Body of pancreas (tissue), 4 donors: ENCODE measurements at regions not wholly inside any gene's neighbourhood (a gene's known extent, or its start where the extent isn't known, plus 50 kb on each side); places are given as distances from the start of the nearest gene placed in this dataset.

Experiments
- POLR2A ChIP-seq, 3 donors: fragments of 450-650 bp; IDR thresholded peaks; one replicate each; pipeline ENCODE4 v1.6.1; 2016; ENCODE audit warnings: antibody characterized with exemption in 3 of 3, mild to moderate bottlenecking in 2 of 3
- TF ChIP-seq, protein P1 (sequence below), 7 experiments: fragments of 450-650 bp in 4 of 7; fragments of 200-600 bp in 3 of 7; sonication (generic) in 3 of 7; IDR thresholded peaks; one replicate each; pipeline ENCODE4 v1.5.1; 2016 to 2019; ENCODE audit warnings: antibody characterized with exemption in 7 of 7

DNA sequence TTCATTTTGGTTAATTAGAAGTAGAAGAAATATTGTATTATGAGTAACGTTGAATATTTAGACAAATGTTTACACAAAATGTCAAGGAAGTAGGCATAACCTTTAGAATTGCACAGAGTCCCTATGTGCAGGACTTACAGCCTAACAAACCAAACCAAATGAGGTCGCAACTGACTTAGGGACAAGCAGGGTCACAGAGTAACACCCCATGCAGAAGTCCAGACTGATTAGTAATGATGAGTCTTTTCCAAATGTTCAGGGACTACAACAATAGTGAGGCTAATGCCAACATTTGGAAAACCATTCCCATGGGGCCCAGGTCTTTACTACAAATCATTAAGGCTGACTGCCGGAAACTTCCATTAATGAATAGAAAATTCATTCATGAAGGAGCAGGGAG lies 452.5 kb upstream of the CHAC2 start:
- TF ChIP-seq, protein P1, sequence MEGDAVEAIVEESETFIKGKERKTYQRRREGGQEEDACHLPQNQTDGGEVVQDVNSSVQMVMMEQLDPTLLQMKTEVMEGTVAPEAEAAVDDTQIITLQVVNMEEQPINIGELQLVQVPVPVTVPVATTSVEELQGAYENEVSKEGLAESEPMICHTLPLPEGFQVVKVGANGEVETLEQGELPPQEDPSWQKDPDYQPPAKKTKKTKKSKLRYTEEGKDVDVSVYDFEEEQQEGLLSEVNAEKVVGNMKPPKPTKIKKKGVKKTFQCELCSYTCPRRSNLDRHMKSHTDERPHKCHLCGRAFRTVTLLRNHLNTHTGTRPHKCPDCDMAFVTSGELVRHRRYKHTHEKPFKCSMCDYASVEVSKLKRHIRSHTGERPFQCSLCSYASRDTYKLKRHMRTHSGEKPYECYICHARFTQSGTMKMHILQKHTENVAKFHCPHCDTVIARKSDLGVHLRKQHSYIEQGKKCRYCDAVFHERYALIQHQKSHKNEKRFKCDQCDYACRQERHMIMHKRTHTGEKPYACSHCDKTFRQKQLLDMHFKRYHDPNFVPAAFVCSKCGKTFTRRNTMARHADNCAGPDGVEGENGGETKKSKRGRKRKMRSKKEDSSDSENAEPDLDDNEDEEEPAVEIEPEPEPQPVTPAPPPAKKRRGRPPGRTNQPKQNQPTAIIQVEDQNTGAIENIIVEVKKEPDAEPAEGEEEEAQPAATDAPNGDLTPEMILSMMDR (IDR thresholded peaks at IDR 0.05), result no peak
- TF ChIP-seq POLR2A (IDR thresholded peaks at IDR 0.05), result no peak
